ENCODE measurements at regions not wholly inside any gene's neighbourhood (a gene's known extent, or its start where the extent isn't known, plus 50 kb on each side); places are given as distances from the start of the nearest gene placed in this dataset.

- H3K79me2 ChIP-seq (ENCODE audit: low read length) = no peaks in the 10 kb centered on the region
- H3K9me3 ChIP-seq (ENCODE audit: insufficient read depth, low read length) = no peaks in the 10 kb centered on the region
- H3K27ac ChIP-seq (ENCODE audit: low read length) = no peak overlapping the region
- H3K4me3 ChIP-seq (ENCODE audit: low read length) = no peak overlapping the region
- TF ChIP-seq CTCF (IDR thresholded peaks at IDR 0.05; ENCODE audit: low read depth, low read length) = peak; percentile 58
- TF ChIP-seq EZH2phosphoT487 (IDR thresholded peaks at IDR 0.05; ENCODE audit: low read depth) = no peak
- H3K4me2 ChIP-seq (ENCODE audit: low read length) = no peak overlapping the region
- H4K20me1 ChIP-seq (ENCODE audit: insufficient read depth, low read length) = no peaks in the 10 kb centered on the region
- H3K36me3 ChIP-seq (replicated peaks; ENCODE audit: low read depth, low read length) = no peaks in the 10 kb centered on the region
- no peaks in the 10 kb centered on the region for H3K4me1 ChIP-seq (ENCODE audit: low read length)
- H3K27me3 ChIP-seq (ENCODE audit: low read depth, low read length) = 0 out of 2 replicates have a peak, but pooled peaks cover 5% of the 10 kb centered on the region
- H2AFZ ChIP-seq (ENCODE audit: low read depth, low read length) = no peak overlapping the region
- H3K9ac ChIP-seq (ENCODE audit: low read length) = no peak overlapping the region
Measured at GRCh38 chr1:65075123-65075976, 72.7 kb upstream of the AK4 start.

GRCh38 chr1:65077369-65077768 lies 70.6 kb upstream of the AK4 start:
- Histone ChIP-seq H3K79me2 (ENCODE audit: low read length) (no peaks in the 10 kb centered on the region), H3K4me2 (ENCODE audit: low read length) (no peak overlapping the region), H3K9ac (ENCODE audit: low read length) (no peak overlapping the region), H3K9me3 (ENCODE audit: insufficient read depth, low read length) (no peaks in the 10 kb centered on the region), H4K20me1 (ENCODE audit: insufficient read depth, low read length) (no peaks in the 10 kb centered on the region), H3K27ac (ENCODE audit: low read length) (no peak overlapping the region), H3K27me3 (ENCODE audit: low read depth, low read length) (no peaks in the 10 kb centered on the region), H3K36me3 (replicated peaks; ENCODE audit: low read depth, low read length) (no peaks in the 10 kb centered on the region), H3K4me3 (ENCODE audit: low read length) (no peak overlapping the region), H3K4me1 (ENCODE audit: low read length) (no peaks in the 10 kb centered on the region), H2AFZ (ENCODE audit: low read depth, low read length) (no peak overlapping the region)
- no peak for TF ChIP-seq EZH2phosphoT487 (IDR thresholded peaks at IDR 0.05; ENCODE audit: low read depth)
- no peak for TF ChIP-seq CTCF (IDR thresholded peaks at IDR 0.05; ENCODE audit: low read depth, low read length)

- no peaks in the 10 kb centered on the region for H3K79me2 ChIP-seq (ENCODE audit: low read length)
- H3K9ac ChIP-seq (ENCODE audit: low read length) = no peak overlapping the region
- no peak for TF ChIP-seq CTCF (IDR thresholded peaks at IDR 0.05; ENCODE audit: low read depth, low read length)
- no peak for TF ChIP-seq EZH2phosphoT487 (IDR thresholded peaks at IDR 0.05; ENCODE audit: low read depth)
- no peak overlapping the region for H3K27ac ChIP-seq (ENCODE audit: low read length)
- H4K20me1 ChIP-seq (ENCODE audit: insufficient read depth, low read length) = no peaks in the 10 kb centered on the region
- no peaks in the 10 kb centered on the region for H3K27me3 ChIP-seq (ENCODE audit: low read depth, low read length)
- no peak overlapping the region for H3K4me3 ChIP-seq (ENCODE audit: low read length)
- H3K4me2 ChIP-seq (ENCODE audit: low read length) = no peak overlapping the region
- no peaks in the 10 kb centered on the region for H3K36me3 ChIP-seq (replicated peaks; ENCODE audit: low read depth, low read length)
- H2AFZ ChIP-seq (ENCODE audit: low read depth, low read length) = no peak overlapping the region
- H3K9me3 ChIP-seq (ENCODE audit: insufficient read depth, low read length) = no peaks in the 10 kb centered on the region
- H3K4me1 ChIP-seq (ENCODE audit: low read length) = no peaks in the 10 kb centered on the region
Measured at GRCh38 chr1:65079941-65080340, 68.1 kb upstream of the AK4 start.

- no peak overlapping the region for H3K4me3 ChIP-seq (ENCODE audit: low read length)
- no peak overlapping the region for H3K27ac ChIP-seq (ENCODE audit: low read length)
- no peak for TF ChIP-seq EZH2phosphoT487 (IDR thresholded peaks at IDR 0.05; ENCODE audit: low read depth)
- no peak for TF ChIP-seq CTCF (IDR thresholded peaks at IDR 0.05; ENCODE audit: low read depth, low read length)
- H3K4me1 ChIP-seq (ENCODE audit: low read length) = no peaks in the 10 kb centered on the region
- no peaks in the 10 kb centered on the region for H3K9me3 ChIP-seq (ENCODE audit: insufficient read depth, low read length)
- H2AFZ ChIP-seq (ENCODE audit: low read depth, low read length) = no peak overlapping the region
- no peaks in the 10 kb centered on the region for H3K79me2 ChIP-seq (ENCODE audit: low read length)
- H3K9ac ChIP-seq (ENCODE audit: low read length) = no peak overlapping the region
- H3K4me2 ChIP-seq (ENCODE audit: low read length) = no peak overlapping the region
- no peaks in the 10 kb centered on the region for H3K36me3 ChIP-seq (replicated peaks; ENCODE audit: low read depth, low read length)
- H4K20me1 ChIP-seq (ENCODE audit: insufficient read depth, low read length) = no peaks in the 10 kb centered on the region
- no peaks in the 10 kb centered on the region for H3K27me3 ChIP-seq (ENCODE audit: low read depth, low read length)
Measured at GRCh38 chr1:65082346-65083040, 65.5 kb upstream of the AK4 start.

Measured in OCI-LY3 (cell line).